HEK293 (cell line): ENCODE measurements at regions not wholly inside any gene's neighbourhood (a gene's known extent, or its start where the extent isn't known, plus 50 kb on each side); places are given as distances from the start of the nearest gene placed in this dataset.

Experiments
- CTCF ChIA-PET: fragments of 350-600 bp; formaldehyde crosslinking; extraction: SDS; loops from one replicate; lab custom pipeline; 2021; ENCODE audit warnings: antibody characterized with exemption; lab: Yijun Ruan, JAX
- POLR2A ChIA-PET: fragments of 300-600 bp; formaldehyde crosslinking; extraction: SDS; loops from one replicate; lab custom pipeline; 2020; ENCODE audit warnings: antibody characterized with exemption, inconsistent platforms; lab: Yijun Ruan, JAX
- H3K27ac ChIP-seq: fragments of 200-500 bp; sonication (Bioruptor generic); 2 replicates; pipeline ENCODE4 v1.5.1; 2014; ENCODE audit warnings: low read depth, low read length, control low read depth, inconsistent platforms; ENCODE audit errors: extremely low read depth
- H3K36me3 ChIP-seq, 2 experiments: fragments of 200-500 bp in 1 of 2; sonication (Bioruptor generic) in 1 of 2; 1 replicate in 1 of 2; 2 replicates in 1 of 2; pipeline ENCODE4 v1.5.1; 2014 to 2017; ENCODE audit warnings: inconsistent platforms in 2 of 2, low read length in 2 of 2; ENCODE audit not compliant: control insufficient read depth in 2 of 2, insufficient read depth in 1 of 2
- H3K4me1 ChIP-seq: fragments of 200-500 bp; sonication (Bioruptor generic); 2 replicates; pipeline ENCODE4 v1.5.1; 2014; ENCODE audit warnings: mild to moderate bottlenecking, low read length, inconsistent platforms; ENCODE audit not compliant: control insufficient read depth, insufficient read depth
- H3K4me3 ChIP-seq: 2 replicates; pipeline ENCODE4 v1.5.1; 2011; ENCODE audit warnings: low read depth, mild to moderate bottlenecking, control low read depth, low read length, moderate library complexity
- H3K9me3 ChIP-seq: fragments of 200-500 bp; sonication (Bioruptor generic); 2 replicates; pipeline ENCODE4 v1.5.1; 2014; ENCODE audit warnings: low read depth, low read length, inconsistent platforms; ENCODE audit not compliant: control insufficient read depth, insufficient read depth
- HIC1 ChIP-seq: fragments of 450-650 bp; formaldehyde crosslinking; IDR thresholded peaks from 2 replicates; pipeline ENCODE4 v1.5.1; 2016; ENCODE audit warnings: missing biosample characterization, missing genetic modification characterization
- IKZF3 ChIP-seq: fragments of 450-650 bp; IDR thresholded peaks from 2 replicates; pipeline ENCODE4 v1.5.0; 2018; ENCODE audit warnings: missing biosample characterization, mild to moderate bottlenecking, missing genetic modification characterization, moderate library complexity
- KLF16 ChIP-seq: fragments of 450-650 bp; formaldehyde crosslinking; IDR thresholded peaks from 2 replicates; pipeline ENCODE4 v1.5.1; 2017; ENCODE audit warnings: missing biosample characterization, missing genetic modification characterization
- KLF9 ChIP-seq: fragments of 450-650 bp; formaldehyde crosslinking; IDR thresholded peaks from 2 replicates; pipeline ENCODE4 v1.5.1; 2016; ENCODE audit warnings: missing biosample characterization, missing genetic modification characterization, low read depth
- MYNN ChIP-seq: fragments of 450-650 bp; formaldehyde crosslinking; IDR thresholded peaks from 2 replicates; pipeline ENCODE4 v1.5.1; 2016; ENCODE audit warnings: missing biosample characterization, missing genetic modification characterization, borderline replicate concordance
- TCF7L2 ChIP-seq: IDR thresholded peaks from 2 replicates; pipeline ENCODE4 v1.6.1; 2011; ENCODE audit warnings: low read depth, mild to moderate bottlenecking, inconsistent platforms, low read length, moderate library complexity, borderline replicate concordance
- ZBTB1 ChIP-seq: fragments of 450-650 bp; formaldehyde crosslinking; IDR thresholded peaks from 2 replicates; pipeline ENCODE4 v1.5.1; 2016; ENCODE audit warnings: missing biosample characterization, missing genetic modification characterization
- ZBTB17 ChIP-seq: fragments of 450-650 bp; formaldehyde crosslinking; IDR thresholded peaks from 2 replicates; pipeline ENCODE4 v1.5.1; 2016; ENCODE audit warnings: missing biosample characterization, missing genetic modification characterization
- ZBTB20 ChIP-seq: fragments of 450-650 bp; formaldehyde crosslinking; IDR thresholded peaks from 2 replicates; pipeline ENCODE4 v1.5.1; 2016; ENCODE audit warnings: missing biosample characterization, missing genetic modification characterization
- ZBTB7A ChIP-seq: fragments of 450-650 bp; formaldehyde crosslinking; IDR thresholded peaks from 2 replicates; pipeline ENCODE4 v1.5.1; 2016; ENCODE audit warnings: low read depth, missing biosample characterization, missing genetic modification characterization
- ZFP41 ChIP-seq: fragments of 450-650 bp; formaldehyde crosslinking; IDR thresholded peaks from 2 replicates; pipeline ENCODE4 v1.5.1; 2016; ENCODE audit warnings: missing biosample characterization, missing genetic modification characterization, borderline replicate concordance
- ZNF10 ChIP-seq: fragments of 450-650 bp; formaldehyde crosslinking; IDR thresholded peaks from 2 replicates; pipeline ENCODE4 v1.5.1; 2017; ENCODE audit warnings: missing biosample characterization, missing genetic modification characterization
- ZNF138 ChIP-seq: fragments of 450-650 bp; formaldehyde crosslinking; IDR thresholded peaks from 2 replicates; pipeline ENCODE4 v1.5.1; 2016; ENCODE audit warnings: missing biosample characterization, missing genetic modification characterization, borderline replicate concordance
- ZNF174 ChIP-seq: fragments of 450-650 bp; formaldehyde crosslinking; IDR thresholded peaks from 2 replicates; pipeline ENCODE4 v1.5.0; 2017; ENCODE audit warnings: missing biosample characterization, mild to moderate bottlenecking, missing genetic modification characterization
- ZNF19 ChIP-seq: fragments of 450-650 bp; formaldehyde crosslinking; IDR thresholded peaks from 2 replicates; pipeline ENCODE4; 2016; ENCODE audit warnings: missing biosample characterization, missing genetic modification characterization, low read depth
- ZNF202 ChIP-seq: fragments of 450-650 bp; formaldehyde crosslinking; IDR thresholded peaks from 2 replicates; pipeline ENCODE4 v1.5.1; 2016; ENCODE audit warnings: missing biosample characterization, missing genetic modification characterization, borderline replicate concordance
- ZNF266 ChIP-seq: fragments of 450-650 bp; formaldehyde crosslinking; IDR thresholded peaks from 2 replicates; pipeline ENCODE4 v1.5.1; 2016; ENCODE audit warnings: missing biosample characterization, missing genetic modification characterization, low read depth
- ZNF292 ChIP-seq: fragments of 450-650 bp; formaldehyde crosslinking; IDR thresholded peaks from 2 replicates; pipeline ENCODE4 v1.5.1; 2016; ENCODE audit warnings: low read depth, missing biosample characterization, missing genetic modification characterization, borderline replicate concordance
- ZNF558 ChIP-seq: fragments of 450-650 bp; formaldehyde crosslinking; IDR thresholded peaks from 2 replicates; pipeline ENCODE4 v1.5.1; 2016; ENCODE audit warnings: missing biosample characterization, missing genetic modification characterization
- ZNF561 ChIP-seq: fragments of 450-650 bp; IDR thresholded peaks from 2 replicates; pipeline ENCODE4 v1.5.1; 2018; ENCODE audit warnings: missing biosample characterization, missing genetic modification characterization, borderline replicate concordance
- ZNF600 ChIP-seq: fragments of 450-650 bp; formaldehyde crosslinking; IDR thresholded peaks from 2 replicates; pipeline ENCODE4 v1.5.1; 2016; ENCODE audit warnings: missing biosample characterization, missing genetic modification characterization
- ZNF621 ChIP-seq: fragments of 450-650 bp; formaldehyde crosslinking; IDR thresholded peaks from 2 replicates; pipeline ENCODE4 v1.5.1; 2017; ENCODE audit warnings: missing biosample characterization, missing genetic modification characterization
- ZNF626 ChIP-seq: fragments of 450-650 bp; sonication (Bioruptor Pico); formaldehyde crosslinking; IDR thresholded peaks from 2 replicates; pipeline ENCODE4 v1.5.1; 2018; ENCODE audit warnings: missing biosample characterization, missing genetic modification characterization, inconsistent platforms
- ZNF677 ChIP-seq: fragments of 450-650 bp; IDR thresholded peaks from 2 replicates; pipeline ENCODE4 v1.5.0; 2018; ENCODE audit warnings: missing biosample characterization, mild to moderate bottlenecking, missing genetic modification characterization, moderate library complexity
- ZNF747 ChIP-seq: fragments of 450-650 bp; formaldehyde crosslinking; IDR thresholded peaks from 2 replicates; pipeline ENCODE4 v1.5.1; 2016; ENCODE audit warnings: missing biosample characterization, missing genetic modification characterization
- ZSCAN16 ChIP-seq: fragments of 450-650 bp; formaldehyde crosslinking; IDR thresholded peaks from 2 replicates; pipeline ENCODE4 v1.5.1; 2016; ENCODE audit warnings: missing biosample characterization, missing genetic modification characterization
- TF ChIP-seq, protein P1 (sequence below): fragments of 450-650 bp; formaldehyde crosslinking; IDR thresholded peaks from 2 replicates; pipeline ENCODE4 v1.5.1; 2016; ENCODE audit warnings: missing biosample characterization, missing genetic modification characterization, borderline replicate concordance
- TF ChIP-seq, protein P2 (sequence below): fragments of 450-650 bp; formaldehyde crosslinking; IDR thresholded peaks from 2 replicates; pipeline ENCODE4 v1.5.1; 2016; ENCODE audit warnings: missing biosample characterization, missing genetic modification characterization, borderline replicate concordance

GRCh38 chr11:116049383-116049782, 545.2 kb upstream of the CADM1 start:
- ChIA-PET CTCF (interaction anchor here (0.6 kb wide), 1 partner anchor 1289 kb away, joined by 3 read pairs; no protein-coding TSS in a partner anchor), POLR2A (no interaction called here)

GRCh38 chr11:116046127-116046526, 541.9 kb upstream of the CADM1 start:
- Histone ChIP-seq H3K4me1 (no peaks in the 10 kb centered on the region), H3K36me3 (no peaks in the 10 kb centered on the region), H3K9me3 (no peaks in the 10 kb centered on the region), H3K4me3 (no peak overlapping the region), H3K27ac (no peak overlapping the region)
- CTCF ChIA-PET = no interaction called here
- POLR2A ChIA-PET = no interaction called here
- no peak for TF ChIP-seq ZNF600 (tag by site-specific recombination)
- TF ChIP-seq ZNF558 = no peak
- no peak for TF ChIP-seq MYNN (tag by site-specific recombination)
- TF ChIP-seq, protein P1, sequence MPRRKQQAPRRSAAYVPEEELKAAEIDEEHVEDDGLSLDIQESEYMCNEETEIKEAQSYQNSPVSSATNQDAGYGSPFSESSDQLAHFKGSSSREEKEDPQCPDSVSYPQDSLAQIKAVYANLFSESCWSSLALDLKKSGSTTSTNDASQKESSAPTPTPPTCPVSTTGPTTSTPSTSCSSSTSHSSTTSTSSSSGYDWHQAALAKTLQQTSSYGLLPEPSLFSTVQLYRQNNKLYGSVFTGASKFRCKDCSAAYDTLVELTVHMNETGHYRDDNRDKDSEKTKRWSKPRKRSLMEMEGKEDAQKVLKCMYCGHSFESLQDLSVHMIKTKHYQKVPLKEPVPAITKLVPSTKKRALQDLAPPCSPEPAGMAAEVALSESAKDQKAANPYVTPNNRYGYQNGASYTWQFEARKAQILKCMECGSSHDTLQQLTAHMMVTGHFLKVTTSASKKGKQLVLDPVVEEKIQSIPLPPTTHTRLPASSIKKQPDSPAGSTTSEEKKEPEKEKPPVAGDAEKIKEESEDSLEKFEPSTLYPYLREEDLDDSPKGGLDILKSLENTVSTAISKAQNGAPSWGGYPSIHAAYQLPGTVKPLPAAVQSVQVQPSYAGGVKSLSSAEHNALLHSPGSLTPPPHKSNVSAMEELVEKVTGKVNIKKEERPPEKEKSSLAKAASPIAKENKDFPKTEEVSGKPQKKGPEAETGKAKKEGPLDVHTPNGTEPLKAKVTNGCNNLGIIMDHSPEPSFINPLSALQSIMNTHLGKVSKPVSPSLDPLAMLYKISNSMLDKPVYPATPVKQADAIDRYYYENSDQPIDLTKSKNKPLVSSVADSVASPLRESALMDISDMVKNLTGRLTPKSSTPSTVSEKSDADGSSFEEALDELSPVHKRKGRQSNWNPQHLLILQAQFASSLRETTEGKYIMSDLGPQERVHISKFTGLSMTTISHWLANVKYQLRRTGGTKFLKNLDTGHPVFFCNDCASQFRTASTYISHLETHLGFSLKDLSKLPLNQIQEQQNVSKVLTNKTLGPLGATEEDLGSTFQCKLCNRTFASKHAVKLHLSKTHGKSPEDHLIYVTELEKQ = no peak
- TF ChIP-seq KLF9 (tag by site-specific recombination) = no peak
- no peak for TF ChIP-seq KLF16 (tag by site-specific recombination)
- TF ChIP-seq ZNF621 = no peak
- no peak for TF ChIP-seq ZNF561 (tag by site-specific recombination)
- no peak for TF ChIP-seq ZNF19 (tag by site-specific recombination)
- TF ChIP-seq ZNF626 (tag by site-specific recombination) = no peak
- no peak for TF ChIP-seq ZBTB17 (tag by site-specific recombination)
- TF ChIP-seq ZFP41 = no peak
- TF ChIP-seq IKZF3 = no peak
- TF ChIP-seq ZNF266 = no peak

More at GRCh38 chr11:116049383-116049782, 545.2 kb upstream of the CADM1 start:
- H3K4me3 ChIP-seq = no peak overlapping the region
- H3K9me3 ChIP-seq = no peaks in the 10 kb centered on the region
- H3K27ac ChIP-seq = no peak overlapping the region
- H3K36me3 ChIP-seq = no peaks in the 10 kb centered on the region
- TF ChIP-seq ZBTB1 (no peak), ZNF10 (tag by site-specific recombination) (no peak), TCF7L2 (no peak), ZBTB20 (tag by site-specific recombination) (no peak), ZNF292 (tag by site-specific recombination) (no peak), ZNF558 (no peak)
- H3K4me1 ChIP-seq = no peaks in the 10 kb centered on the region

DNA sequence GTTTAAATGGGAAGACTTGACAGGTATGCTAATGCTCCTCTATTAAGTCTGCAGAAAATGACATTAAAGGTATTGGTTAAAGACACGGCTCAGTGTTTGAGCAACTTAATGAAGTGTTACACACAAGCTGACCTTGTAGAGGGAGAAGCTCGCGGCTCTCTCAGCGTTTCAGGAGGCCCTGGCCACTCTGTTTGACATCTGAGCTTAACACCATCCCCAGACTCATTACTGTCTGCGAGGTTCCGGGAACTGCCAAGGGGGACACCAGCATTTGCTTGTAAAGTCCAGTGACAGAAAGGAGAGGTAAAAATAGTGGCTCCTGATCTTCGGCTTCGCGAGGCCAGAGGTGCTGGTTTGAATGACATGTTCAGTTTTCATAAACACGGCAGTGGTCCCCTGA, 540.7 kb upstream of the CADM1 start:
- H3K4me1 ChIP-seq = no peaks in the 10 kb centered on the region
- no peaks in the 10 kb centered on the region for H3K36me3 ChIP-seq
- no peak overlapping the region for H3K27ac ChIP-seq
- CTCF ChIA-PET = interaction anchor here (0.5 to 0.7 kb wide), 2 partner anchors 29 to 359 kb away, joined by 3 to 4 read pairs; no protein-coding TSS in a partner anchor
- no peak overlapping the region for H3K4me3 ChIP-seq
- POLR2A ChIA-PET = no interaction called here
- no peaks in the 10 kb centered on the region for H3K9me3 ChIP-seq
- TF ChIP-seq, protein P2, sequence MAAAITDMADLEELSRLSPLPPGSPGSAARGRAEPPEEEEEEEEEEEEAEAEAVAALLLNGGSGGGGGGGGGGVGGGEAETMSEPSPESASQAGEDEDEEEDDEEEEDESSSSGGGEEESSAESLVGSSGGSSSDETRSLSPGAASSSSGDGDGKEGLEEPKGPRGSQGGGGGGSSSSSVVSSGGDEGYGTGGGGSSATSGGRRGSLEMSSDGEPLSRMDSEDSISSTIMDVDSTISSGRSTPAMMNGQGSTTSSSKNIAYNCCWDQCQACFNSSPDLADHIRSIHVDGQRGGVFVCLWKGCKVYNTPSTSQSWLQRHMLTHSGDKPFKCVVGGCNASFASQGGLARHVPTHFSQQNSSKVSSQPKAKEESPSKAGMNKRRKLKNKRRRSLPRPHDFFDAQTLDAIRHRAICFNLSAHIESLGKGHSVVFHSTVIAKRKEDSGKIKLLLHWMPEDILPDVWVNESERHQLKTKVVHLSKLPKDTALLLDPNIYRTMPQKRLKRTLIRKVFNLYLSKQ (tag by site-specific recombination) = no peak
- TF ChIP-seq ZNF202 (tag by site-specific recombination) = no peak
- TF ChIP-seq TCF7L2 = no peak
- no peak for TF ChIP-seq ZNF138 (tag by site-specific recombination)
- TF ChIP-seq ZBTB7A (tag by site-specific recombination) = no peak
- no peak for TF ChIP-seq ZNF677
- no peak for TF ChIP-seq HIC1 (tag by site-specific recombination)
- TF ChIP-seq ZSCAN16 = no peak
- no peak for TF ChIP-seq ZNF747
- no peak for TF ChIP-seq ZNF266
- TF ChIP-seq ZNF174 (tag by site-specific recombination) = no peak
